Liver (tissue), 8 donors: ENCODE measurements at regions not wholly inside any gene's neighbourhood (a gene's known extent, or its start where the extent isn't known, plus 50 kb on each side); places are given as distances from the start of the nearest gene placed in this dataset.

Source experiments
- DNase-seq: peaks from one replicate; pipeline ENCODE4 v3.0.0-alpha.2; 2017; ENCODE audit warnings: low spot score
- H3K27ac ChIP-seq, 2 donors: one replicate each; pipeline ENCODE4 v1.7.0; 2013; ENCODE audit warnings: inconsistent platforms in 2 of 2, low read length in 2 of 2, control low read depth in 1 of 2, low read depth in 1 of 2, mild to moderate bottlenecking in 1 of 2
- H3K27me3 ChIP-seq, 4 donors: one replicate each; pipeline versions ENCODE4 v1.6.1 to v1.7.0; 2013; ENCODE audit warnings: low read length in 3 of 4, inconsistent platforms in 1 of 4, mild to moderate bottlenecking in 1 of 4, moderate library complexity in 1 of 4; ENCODE audit not compliant: control insufficient read depth in 4 of 4, insufficient read depth in 4 of 4
- H3K36me3 ChIP-seq, 4 donors: one replicate each; pipeline versions ENCODE4 v1.6.1 to v1.7.0; 2013; ENCODE audit warnings: low read length in 3 of 4, mild to moderate bottlenecking in 3 of 4, low read depth in 1 of 4, moderate library complexity in 1 of 4; ENCODE audit not compliant: control insufficient read depth in 4 of 4, insufficient read depth in 3 of 4
- H3K4me1 ChIP-seq, 4 donors: one replicate each; pipeline versions ENCODE4 v1.6.1 to v1.7.0; 2013; ENCODE audit warnings: low read length in 3 of 4, mild to moderate bottlenecking in 3 of 4, moderate library complexity in 1 of 4; ENCODE audit not compliant: control insufficient read depth in 4 of 4, insufficient read depth in 4 of 4
- H3K4me3 ChIP-seq, 3 donors: one replicate each; pipeline versions ENCODE4 v1.6.1 to v1.7.0; 2013; ENCODE audit warnings: low read length in 3 of 3, control low read depth in 1 of 3, low read depth in 1 of 3, mild to moderate bottlenecking in 1 of 3
- H3K9ac ChIP-seq, 2 donors: one replicate each; pipeline ENCODE4 v1.7.0; 2013; ENCODE audit warnings: low read length in 2 of 2, mild to moderate bottlenecking in 2 of 2, moderate library complexity in 2 of 2, control low read depth in 1 of 2, low read depth in 1 of 2
- H3K9me3 ChIP-seq, 4 donors: one replicate each; pipeline versions ENCODE4 v1.6.1 to v1.7.0; 2013; ENCODE audit warnings: low read length in 3 of 4; ENCODE audit not compliant: control insufficient read depth in 4 of 4
- EGR1 ChIP-seq, 2 donors: IDR thresholded peaks; 2 replicates each; pipeline ENCODE4 v1.6.1; 2016 to 2018; ENCODE audit warnings: antibody characterized with exemption in 2 of 2, low read depth in 2 of 2
- FOXA1 ChIP-seq: IDR thresholded peaks from 2 replicates; pipeline ENCODE4 v1.6.1; 2016; ENCODE audit warnings: antibody characterized with exemption
- FOXA2 ChIP-seq: IDR thresholded peaks from 2 replicates; pipeline ENCODE4 v1.6.1; 2016; ENCODE audit warnings: antibody characterized with exemption
- GABPA ChIP-seq, 2 donors: IDR thresholded peaks in 1 of 2; conservative IDR thresholded peaks in 1 of 2; 2 replicates each; pipeline ENCODE4 v1.6.1; 2016; ENCODE audit warnings: antibody characterized with exemption in 2 of 2, mild to moderate bottlenecking in 1 of 2, moderate library complexity in 1 of 2
- HNF4A ChIP-seq, 2 donors: conservative IDR thresholded peaks; 2 replicates each; pipeline ENCODE4 v1.6.1; 2016; ENCODE audit warnings: antibody characterized with exemption in 2 of 2, mild to moderate bottlenecking in 2 of 2
- HNF4G ChIP-seq: IDR thresholded peaks from 2 replicates; pipeline ENCODE4 v1.6.1; 2016; ENCODE audit warnings: antibody characterized with exemption
- JUND ChIP-seq, 2 donors: IDR thresholded peaks; 2 replicates each; pipeline ENCODE4 v1.6.1; 2016; ENCODE audit warnings: antibody characterized with exemption in 2 of 2
- NR2F2 ChIP-seq: IDR thresholded peaks from 2 replicates; pipeline ENCODE4 v1.6.1; 2016; ENCODE audit warnings: antibody characterized with exemption
- RAD21 ChIP-seq, 2 donors: IDR thresholded peaks; 2 replicates each; pipeline ENCODE4 v1.6.1; 2016; ENCODE audit warnings: antibody characterized with exemption in 2 of 2, mild to moderate bottlenecking in 2 of 2
- RXRA ChIP-seq, 2 donors: IDR thresholded peaks; 2 replicates each; pipeline ENCODE4 v1.6.1; 2017 to 2018; ENCODE audit warnings: antibody characterized with exemption in 2 of 2, mild to moderate bottlenecking in 1 of 2
- SP1 ChIP-seq: IDR thresholded peaks from 2 replicates; pipeline ENCODE4 v1.6.1; 2018; ENCODE audit warnings: antibody characterized with exemption, mild to moderate bottlenecking
- TAF1 ChIP-seq: conservative IDR thresholded peaks from 2 replicates; pipeline ENCODE4 v1.6.1; 2016; ENCODE audit warnings: antibody characterized with exemption, mild to moderate bottlenecking
- YY1 ChIP-seq: IDR thresholded peaks from 2 replicates; pipeline ENCODE4 v1.6.1; 2016; ENCODE audit warnings: antibody characterized with exemption, mild to moderate bottlenecking
- WGBS: extraction: QIAGEN DNeasy Blood & Tissue Kit; methylation state at CpG from one replicate; pipeline ENCODE4 v1.1.7; 2013; 5-methylcytosine and 5-hydroxymethylcytosine counted together
- TF ChIP-seq, protein P1 (sequence below): IDR thresholded peaks from 2 replicates; pipeline ENCODE4 v1.6.1; 2016; ENCODE audit warnings: antibody characterized with exemption, mild to moderate bottlenecking
- TF ChIP-seq, protein P2 (sequence below): IDR thresholded peaks from 2 replicates; pipeline ENCODE4 v1.6.1; 2016; ENCODE audit warnings: antibody characterized with exemption
- TF ChIP-seq, protein P3 (sequence below): IDR thresholded peaks from 2 replicates; pipeline ENCODE4 v1.6.1; 2016; ENCODE audit warnings: antibody characterized with exemption
- TF ChIP-seq, protein P4 (sequence below): fragments of 150-350 bp; IDR thresholded peaks from 2 replicates; pipeline ENCODE4 v1.5.1; 2017; ENCODE audit warnings: improper control_type of control experiment, low read depth, low read length; ENCODE audit not compliant: missing input control
- TF ChIP-seq, protein P5 (sequence below): IDR thresholded peaks from 2 replicates; pipeline ENCODE4 v1.6.1; 2016; ENCODE audit warnings: antibody characterized with exemption
- donor health status: healthy.
- donor health status: healthy.
- donor health status: healthy.
- donor health status: healthy.
- donor health status: healthy.

DNA sequence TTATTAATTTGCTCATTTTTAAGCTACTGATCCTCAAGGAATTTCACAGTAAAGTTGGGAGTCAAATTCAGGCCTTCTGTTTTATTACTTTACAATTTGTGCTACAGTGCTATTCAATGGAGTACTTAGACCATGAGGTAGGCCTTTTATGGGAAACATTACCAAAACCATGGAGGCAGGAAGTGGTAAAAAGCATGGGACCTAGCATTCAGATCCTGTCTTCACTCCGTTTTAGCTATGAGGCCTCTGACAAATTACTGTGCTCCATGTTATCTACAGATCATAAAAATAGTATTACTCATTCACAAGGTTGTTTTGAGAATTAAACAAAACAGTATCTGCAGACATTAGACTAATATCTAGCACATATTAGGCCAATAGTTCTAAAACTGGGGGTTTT is 140.6 kb upstream of the SLITRK3 start:
- TF ChIP-seq HNF4G (no peak), RAD21 (IDR thresholded peaks at IDR 0.05) (no peak), EGR1 (IDR thresholded peaks at IDR 0.05; ENCODE audit: low read depth in 2 of 2) (no peak), NR2F2 (no peak), RXRA (IDR thresholded peaks at IDR 0.05) (no peak), GABPA (IDR thresholded peaks at IDR 0.05 in 1 of 2, conservative IDR thresholded peaks at IDR 0.05 in 1 of 2) (no peak), SP1 (no peak), YY1 (no peak), JUND (IDR thresholded peaks at IDR 0.05) (no peak), HNF4A (conservative IDR thresholded peaks at IDR 0.05) (no peak), FOXA2 (no peak), TAF1 (no peak), FOXA1 (no peak)
- TF ChIP-seq, protein P1, sequence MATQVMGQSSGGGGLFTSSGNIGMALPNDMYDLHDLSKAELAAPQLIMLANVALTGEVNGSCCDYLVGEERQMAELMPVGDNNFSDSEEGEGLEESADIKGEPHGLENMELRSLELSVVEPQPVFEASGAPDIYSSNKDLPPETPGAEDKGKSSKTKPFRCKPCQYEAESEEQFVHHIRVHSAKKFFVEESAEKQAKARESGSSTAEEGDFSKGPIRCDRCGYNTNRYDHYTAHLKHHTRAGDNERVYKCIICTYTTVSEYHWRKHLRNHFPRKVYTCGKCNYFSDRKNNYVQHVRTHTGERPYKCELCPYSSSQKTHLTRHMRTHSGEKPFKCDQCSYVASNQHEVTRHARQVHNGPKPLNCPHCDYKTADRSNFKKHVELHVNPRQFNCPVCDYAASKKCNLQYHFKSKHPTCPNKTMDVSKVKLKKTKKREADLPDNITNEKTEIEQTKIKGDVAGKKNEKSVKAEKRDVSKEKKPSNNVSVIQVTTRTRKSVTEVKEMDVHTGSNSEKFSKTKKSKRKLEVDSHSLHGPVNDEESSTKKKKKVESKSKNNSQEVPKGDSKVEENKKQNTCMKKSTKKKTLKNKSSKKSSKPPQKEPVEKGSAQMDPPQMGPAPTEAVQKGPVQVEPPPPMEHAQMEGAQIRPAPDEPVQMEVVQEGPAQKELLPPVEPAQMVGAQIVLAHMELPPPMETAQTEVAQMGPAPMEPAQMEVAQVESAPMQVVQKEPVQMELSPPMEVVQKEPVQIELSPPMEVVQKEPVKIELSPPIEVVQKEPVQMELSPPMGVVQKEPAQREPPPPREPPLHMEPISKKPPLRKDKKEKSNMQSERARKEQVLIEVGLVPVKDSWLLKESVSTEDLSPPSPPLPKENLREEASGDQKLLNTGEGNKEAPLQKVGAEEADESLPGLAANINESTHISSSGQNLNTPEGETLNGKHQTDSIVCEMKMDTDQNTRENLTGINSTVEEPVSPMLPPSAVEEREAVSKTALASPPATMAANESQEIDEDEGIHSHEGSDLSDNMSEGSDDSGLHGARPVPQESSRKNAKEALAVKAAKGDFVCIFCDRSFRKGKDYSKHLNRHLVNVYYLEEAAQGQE: no peak
- TF ChIP-seq, protein P2, sequence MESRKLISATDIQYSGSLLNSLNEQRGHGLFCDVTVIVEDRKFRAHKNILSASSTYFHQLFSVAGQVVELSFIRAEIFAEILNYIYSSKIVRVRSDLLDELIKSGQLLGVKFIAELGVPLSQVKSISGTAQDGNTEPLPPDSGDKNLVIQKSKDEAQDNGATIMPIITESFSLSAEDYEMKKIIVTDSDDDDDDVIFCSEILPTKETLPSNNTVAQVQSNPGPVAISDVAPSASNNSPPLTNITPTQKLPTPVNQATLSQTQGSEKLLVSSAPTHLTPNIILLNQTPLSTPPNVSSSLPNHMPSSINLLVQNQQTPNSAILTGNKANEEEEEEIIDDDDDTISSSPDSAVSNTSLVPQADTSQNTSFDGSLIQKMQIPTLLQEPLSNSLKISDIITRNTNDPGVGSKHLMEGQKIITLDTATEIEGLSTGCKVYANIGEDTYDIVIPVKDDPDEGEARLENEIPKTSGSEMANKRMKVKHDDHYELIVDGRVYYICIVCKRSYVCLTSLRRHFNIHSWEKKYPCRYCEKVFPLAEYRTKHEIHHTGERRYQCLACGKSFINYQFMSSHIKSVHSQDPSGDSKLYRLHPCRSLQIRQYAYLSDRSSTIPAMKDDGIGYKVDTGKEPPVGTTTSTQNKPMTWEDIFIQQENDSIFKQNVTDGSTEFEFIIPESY: no peak
- TF ChIP-seq, protein P3, sequence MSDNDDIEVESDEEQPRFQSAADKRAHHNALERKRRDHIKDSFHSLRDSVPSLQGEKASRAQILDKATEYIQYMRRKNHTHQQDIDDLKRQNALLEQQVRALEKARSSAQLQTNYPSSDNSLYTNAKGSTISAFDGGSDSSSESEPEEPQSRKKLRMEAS: no peak
- TF ChIP-seq, protein P4, sequence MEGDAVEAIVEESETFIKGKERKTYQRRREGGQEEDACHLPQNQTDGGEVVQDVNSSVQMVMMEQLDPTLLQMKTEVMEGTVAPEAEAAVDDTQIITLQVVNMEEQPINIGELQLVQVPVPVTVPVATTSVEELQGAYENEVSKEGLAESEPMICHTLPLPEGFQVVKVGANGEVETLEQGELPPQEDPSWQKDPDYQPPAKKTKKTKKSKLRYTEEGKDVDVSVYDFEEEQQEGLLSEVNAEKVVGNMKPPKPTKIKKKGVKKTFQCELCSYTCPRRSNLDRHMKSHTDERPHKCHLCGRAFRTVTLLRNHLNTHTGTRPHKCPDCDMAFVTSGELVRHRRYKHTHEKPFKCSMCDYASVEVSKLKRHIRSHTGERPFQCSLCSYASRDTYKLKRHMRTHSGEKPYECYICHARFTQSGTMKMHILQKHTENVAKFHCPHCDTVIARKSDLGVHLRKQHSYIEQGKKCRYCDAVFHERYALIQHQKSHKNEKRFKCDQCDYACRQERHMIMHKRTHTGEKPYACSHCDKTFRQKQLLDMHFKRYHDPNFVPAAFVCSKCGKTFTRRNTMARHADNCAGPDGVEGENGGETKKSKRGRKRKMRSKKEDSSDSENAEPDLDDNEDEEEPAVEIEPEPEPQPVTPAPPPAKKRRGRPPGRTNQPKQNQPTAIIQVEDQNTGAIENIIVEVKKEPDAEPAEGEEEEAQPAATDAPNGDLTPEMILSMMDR: no peak
- TF ChIP-seq, protein P5, sequence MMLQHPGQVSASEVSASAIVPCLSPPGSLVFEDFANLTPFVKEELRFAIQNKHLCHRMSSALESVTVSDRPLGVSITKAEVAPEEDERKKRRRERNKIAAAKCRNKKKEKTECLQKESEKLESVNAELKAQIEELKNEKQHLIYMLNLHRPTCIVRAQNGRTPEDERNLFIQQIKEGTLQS: no peak
- H3K9me3 ChIP-seq: no peaks in the 10 kb centered on the region
- H3K4me1 ChIP-seq: no peaks in the 10 kb centered on the region
- H3K36me3 ChIP-seq: no peaks in the 10 kb centered on the region
- no peak overlapping the region for H3K4me3 ChIP-seq
- 69% methylated on average over 1 of the region's 1 CpG for WGBS
- no peak overlapping the region for H3K27ac ChIP-seq
- no peaks in the 10 kb centered on the region for H3K27me3 ChIP-seq
- DNase-seq: no peak
- no peak overlapping the region for H3K9ac ChIP-seq
